DOHH2 (cell line): ENCODE measurements at regions not wholly inside any gene's neighbourhood (a gene's known extent, or its start where the extent isn't known, plus 50 kb on each side); places are given as distances from the start of the nearest gene placed in this dataset.

Experiments used
- H3F3A ChIP-seq: fragments of 200-600 bp; sonication (generic), shearing (Covaris generic); 2 replicates; pipeline ENCODE4 v1.6.0; 2016; ENCODE audit warnings: antibody characterized with exemption, mild to moderate bottlenecking; ENCODE audit not compliant: control insufficient read depth, insufficient read depth
- H3K27ac ChIP-seq: fragments of 200-600 bp; sonication (generic); 2 replicates; pipeline ENCODE4 v1.5.1; 2014; ENCODE audit warnings: low read depth, mild to moderate bottlenecking, low read length, moderate library complexity
- H3K27me3 ChIP-seq: fragments of 200-600 bp; sonication (generic); 2 replicates; pipeline ENCODE4 v1.6.1; 2014; ENCODE audit warnings: mild to moderate bottlenecking, low read length, mixed read lengths; ENCODE audit not compliant: control insufficient read depth
- H3K36me3 ChIP-seq: fragments of 200-600 bp; sonication (generic); 2 replicates; pipeline ENCODE4 v1.6.1; 2014; ENCODE audit warnings: mild to moderate bottlenecking, low read length, moderate library complexity, mixed read lengths; ENCODE audit not compliant: control insufficient read depth
- H3K4me1 ChIP-seq: fragments of 200-600 bp; sonication (generic); 2 replicates; pipeline ENCODE4 v1.6.1; 2014; ENCODE audit warnings: mild to moderate bottlenecking, low read length, mixed read lengths; ENCODE audit not compliant: control insufficient read depth
- H3K4me2 ChIP-seq: fragments of 200-600 bp; sonication (generic); 2 replicates; pipeline ENCODE4 v1.6.0; 2014; ENCODE audit warnings: mild to moderate bottlenecking, low read length, moderate library complexity
- H3K4me3 ChIP-seq: fragments of 200-600 bp; sonication (generic); 2 replicates; pipeline ENCODE4 v1.5.1; 2014; ENCODE audit warnings: mild to moderate bottlenecking, low read length, mixed read lengths
- H3K79me2 ChIP-seq: fragments of 200-600 bp; sonication (generic); 2 replicates; pipeline ENCODE4 v1.6.1; 2014; ENCODE audit warnings: mild to moderate bottlenecking, low read length, mixed read lengths; ENCODE audit not compliant: control insufficient read depth
- H3K9me2 ChIP-seq: fragments of 200-600 bp; sonication (generic); replicated peaks from 2 replicates; pipeline ENCODE4 v1.6.1; 2014; ENCODE audit warnings: mild to moderate bottlenecking, low read length, mixed read lengths; ENCODE audit not compliant: control insufficient read depth
- H3K9me3 ChIP-seq: fragments of 200-600 bp; sonication (generic); 2 replicates; pipeline ENCODE4 v1.6.1; 2014; ENCODE audit warnings: antibody characterized with exemption, low read length, mixed read lengths; ENCODE audit not compliant: control insufficient read depth, insufficient read depth
- H4K20me1 ChIP-seq: fragments of 200-600 bp; sonication (generic); 2 replicates; pipeline ENCODE4 v1.6.0; 2014; ENCODE audit warnings: low read depth, mild to moderate bottlenecking, antibody characterized with exemption, low read length, moderate library complexity; ENCODE audit not compliant: control insufficient read depth, insufficient read depth
- EZH2phosphoT487 ChIP-seq: fragments of 200-600 bp; sonication (generic); IDR thresholded peaks from 2 replicates; pipeline ENCODE4 v1.6.1; 2017; ENCODE audit warnings: borderline replicate concordance, mild to moderate bottlenecking, antibody characterized with exemption, low read length, moderate library complexity, mixed read lengths
- TF ChIP-seq, protein P1 (sequence below): fragments of 200-600 bp; sonication (generic); IDR thresholded peaks from one replicate; pipeline ENCODE4 v1.5.1; 2014; ENCODE audit warnings: antibody characterized with exemption, mild to moderate bottlenecking, low read depth, low read length; ENCODE audit not compliant: poor library complexity, severe bottlenecking

DNA sequence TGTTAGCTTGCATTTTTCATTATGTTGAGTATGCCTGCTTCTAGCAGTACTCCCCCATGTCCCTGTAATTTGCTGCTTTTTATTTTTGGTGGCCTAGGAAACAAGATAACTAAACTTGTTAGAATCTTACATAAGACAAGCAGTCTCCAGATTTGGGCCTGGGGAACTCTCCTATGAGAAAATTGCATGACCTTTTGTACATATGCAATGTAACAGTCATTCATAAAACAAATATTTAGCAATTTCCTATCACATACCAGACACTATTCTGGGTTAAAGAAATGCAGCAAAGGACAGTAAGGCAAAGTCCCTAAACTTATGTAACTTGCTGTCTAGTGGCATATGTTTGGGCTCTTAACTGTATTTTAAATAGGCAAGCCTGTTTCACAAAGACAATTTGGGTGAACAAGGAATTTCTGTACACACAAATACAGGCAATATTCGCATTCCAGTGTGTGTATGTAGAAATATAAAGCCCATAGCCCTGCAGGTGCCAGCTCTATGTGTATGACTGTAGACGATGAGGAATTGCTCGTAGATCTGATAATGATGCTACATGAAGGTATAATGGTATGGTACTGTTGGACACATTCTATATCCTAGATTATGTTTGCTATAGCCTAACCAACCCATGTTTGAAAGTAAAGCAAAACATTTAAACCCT, 305.2 kb upstream of the CITED2 start:
- no peaks in the 10 kb centered on the region for H3F3A ChIP-seq

DNA sequence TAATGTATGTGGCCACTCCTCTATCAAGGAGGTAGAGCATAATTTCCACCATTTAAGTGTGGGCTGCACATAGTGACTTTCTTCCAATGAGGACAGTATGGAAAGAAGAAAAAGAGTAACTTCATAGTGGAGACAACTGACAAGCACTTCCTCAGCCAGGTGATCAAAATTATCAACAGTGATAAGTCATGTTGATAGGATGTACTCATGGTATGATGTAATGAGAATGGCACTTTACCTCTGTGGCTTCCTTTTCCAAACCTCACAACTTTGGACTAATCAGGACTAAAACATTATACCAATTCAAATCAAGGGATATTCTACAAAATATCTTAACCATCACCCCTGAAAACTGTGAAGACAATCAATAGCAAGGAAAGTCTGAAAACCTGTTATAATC, 302.3 kb upstream of the CITED2 start:
- H3K9me3 ChIP-seq = no peaks in the 10 kb centered on the region
- no peak overlapping the region for H3K4me3 ChIP-seq
- H3K36me3 ChIP-seq = no peaks in the 10 kb centered on the region
- TF ChIP-seq EZH2phosphoT487 = no peak
- TF ChIP-seq, protein P1, sequence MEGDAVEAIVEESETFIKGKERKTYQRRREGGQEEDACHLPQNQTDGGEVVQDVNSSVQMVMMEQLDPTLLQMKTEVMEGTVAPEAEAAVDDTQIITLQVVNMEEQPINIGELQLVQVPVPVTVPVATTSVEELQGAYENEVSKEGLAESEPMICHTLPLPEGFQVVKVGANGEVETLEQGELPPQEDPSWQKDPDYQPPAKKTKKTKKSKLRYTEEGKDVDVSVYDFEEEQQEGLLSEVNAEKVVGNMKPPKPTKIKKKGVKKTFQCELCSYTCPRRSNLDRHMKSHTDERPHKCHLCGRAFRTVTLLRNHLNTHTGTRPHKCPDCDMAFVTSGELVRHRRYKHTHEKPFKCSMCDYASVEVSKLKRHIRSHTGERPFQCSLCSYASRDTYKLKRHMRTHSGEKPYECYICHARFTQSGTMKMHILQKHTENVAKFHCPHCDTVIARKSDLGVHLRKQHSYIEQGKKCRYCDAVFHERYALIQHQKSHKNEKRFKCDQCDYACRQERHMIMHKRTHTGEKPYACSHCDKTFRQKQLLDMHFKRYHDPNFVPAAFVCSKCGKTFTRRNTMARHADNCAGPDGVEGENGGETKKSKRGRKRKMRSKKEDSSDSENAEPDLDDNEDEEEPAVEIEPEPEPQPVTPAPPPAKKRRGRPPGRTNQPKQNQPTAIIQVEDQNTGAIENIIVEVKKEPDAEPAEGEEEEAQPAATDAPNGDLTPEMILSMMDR = no peak
- H3F3A ChIP-seq = no peaks in the 10 kb centered on the region
- no peaks in the 10 kb centered on the region for H3K9me2 ChIP-seq
- no peaks in the 10 kb centered on the region for H4K20me1 ChIP-seq
- H3K4me1 ChIP-seq = no peaks in the 10 kb centered on the region
- H3K27me3 ChIP-seq = no peaks in the 10 kb centered on the region
- H3K27ac ChIP-seq = no peak overlapping the region
- H3K79me2 ChIP-seq = no peaks in the 10 kb centered on the region
- H3K4me2 ChIP-seq = no peak overlapping the region

More for the DNA sequence above, 305.2 kb upstream of the CITED2 start:
- H4K20me1 ChIP-seq = no peaks in the 10 kb centered on the region
- H3K36me3 ChIP-seq = no peaks in the 10 kb centered on the region
- H3K9me2 ChIP-seq = no peaks in the 10 kb centered on the region
- H3K27me3 ChIP-seq = no peaks in the 10 kb centered on the region
- no peaks in the 10 kb centered on the region for H3K9me3 ChIP-seq
- H3K79me2 ChIP-seq = no peaks in the 10 kb centered on the region
- H3K27ac ChIP-seq = no peak overlapping the region
- no peak overlapping the region for H3K4me2 ChIP-seq
- TF ChIP-seq, protein P1 = no peak
- TF ChIP-seq EZH2phosphoT487 = no peak
- no peak overlapping the region for H3K4me3 ChIP-seq
- H3K4me1 ChIP-seq = no peaks in the 10 kb centered on the region

DNA sequence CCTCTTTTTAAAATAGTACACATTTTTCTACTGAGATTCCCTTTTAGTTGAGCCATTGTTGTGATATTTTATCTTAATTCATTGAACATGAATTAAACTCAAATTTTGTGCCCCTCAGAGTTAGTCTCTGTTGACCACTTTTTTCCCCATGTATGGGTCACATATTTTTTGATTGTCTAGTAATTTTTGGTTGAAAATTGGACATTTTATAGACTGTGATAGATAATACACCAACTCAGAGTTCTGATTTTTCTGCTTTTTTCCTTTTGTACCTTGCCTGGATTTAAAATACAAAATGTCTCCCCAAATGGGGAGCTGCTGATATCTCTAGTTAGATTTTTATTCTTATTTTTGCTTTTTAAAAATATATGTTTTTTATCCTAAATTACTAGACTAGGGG, 291.8 kb upstream of the CITED2 start:
- Histone ChIP-seq H3K27me3 (no peaks in the 10 kb centered on the region), H3K4me2 (no peak overlapping the region), H3K36me3 (no peaks in the 10 kb centered on the region), H3K4me3 (no peak overlapping the region), H3K9me2 (no peaks in the 10 kb centered on the region), H3K27ac (no peak overlapping the region), H3F3A (no peaks in the 10 kb centered on the region), H3K79me2 (no peaks in the 10 kb centered on the region), H4K20me1 (no peaks in the 10 kb centered on the region), H3K4me1 (no peaks in the 10 kb centered on the region), H3K9me3 (no peaks in the 10 kb centered on the region)
- no peak for TF ChIP-seq EZH2phosphoT487
- TF ChIP-seq, protein P1 = no peak

DNA sequence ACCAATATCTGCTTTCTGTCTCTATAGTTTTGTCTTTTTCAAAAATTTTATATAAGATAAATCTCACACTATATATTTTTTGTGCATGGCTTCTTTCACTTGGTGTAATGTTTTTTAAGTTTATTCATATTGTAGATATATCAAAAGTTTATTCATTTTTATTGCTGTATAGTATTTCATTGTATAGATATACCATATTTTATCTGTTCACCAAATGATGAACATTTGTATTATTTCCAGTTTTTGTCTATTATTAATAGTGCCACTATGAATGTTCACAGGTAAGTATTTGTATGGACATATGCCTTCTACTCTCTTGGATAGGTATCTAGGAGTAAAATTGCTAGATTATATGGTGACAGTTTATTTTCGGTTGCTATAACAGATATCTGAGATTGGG, 289.5 kb upstream of the CITED2 start:
- Histone ChIP-seq H3K79me2 (no peaks in the 10 kb centered on the region), H3F3A (no peaks in the 10 kb centered on the region), H4K20me1 (no peaks in the 10 kb centered on the region), H3K9me3 (no peaks in the 10 kb centered on the region), H3K4me1 (no peaks in the 10 kb centered on the region), H3K36me3 (no peaks in the 10 kb centered on the region), H3K4me2 (no peak overlapping the region), H3K27me3 (no peaks in the 10 kb centered on the region), H3K9me2 (no peaks in the 10 kb centered on the region), H3K27ac (no peak overlapping the region), H3K4me3 (no peak overlapping the region)
- TF ChIP-seq, protein P1 = no peak
- TF ChIP-seq EZH2phosphoT487 = no peak
